GM23338 (cell line): ENCODE measurements at regions not wholly inside any gene's neighbourhood (a gene's known extent, or its start where the extent isn't known, plus 50 kb on each side); places are given as distances from the start of the nearest gene placed in this dataset.

ENCODE experiments used
- CREB1 ChIP-seq: fragments of 250-450 bp; sonication (Bioruptor Pico); IDR thresholded peaks from 2 replicates; pipeline ENCODE4 v1.5.0; 2020; ENCODE audit warnings: low read depth, mild to moderate bottlenecking, moderate library complexity
- JUNB ChIP-seq: IDR thresholded peaks from one replicate; pipeline ENCODE4 v1.6.1; 2016; ENCODE audit warnings: antibody characterized with exemption; ENCODE audit not compliant: unreplicated experiment
- NANOG ChIP-seq: IDR thresholded peaks from 2 replicates; pipeline ENCODE4 v1.6.1; 2016; ENCODE audit warnings: antibody characterized with exemption, borderline replicate concordance
- ZNF331 ChIP-seq: fragments of 250-450 bp; sonication (Bioruptor Pico); IDR thresholded peaks from 2 replicates; pipeline ENCODE4 v1.5.0; 2020; ENCODE audit warnings: low read depth, mild to moderate bottlenecking, moderate library complexity
- TF ChIP-seq, protein P1 (sequence below): fragments of 250-450 bp; sonication (Bioruptor Pico); IDR thresholded peaks from 2 replicates; pipeline ENCODE4 v1.5.0; 2020; ENCODE audit warnings: mild to moderate bottlenecking, moderate library complexity
- TF ChIP-seq, protein P2 (sequence below), 2 experiments: fragments of 200-600 bp in 1 of 2; sonication (generic) in 1 of 2; conservative IDR thresholded peaks; 2 replicates each; pipeline versions ENCODE4 v1.5.1 to v1.6.1; 2016 to 2017; ENCODE audit warnings: antibody characterized with exemption in 2 of 2, low read depth in 2 of 2, mild to moderate bottlenecking in 2 of 2, moderate library complexity in 1 of 2
- TF ChIP-seq, protein P3 (sequence below): IDR thresholded peaks from 2 replicates; pipeline ENCODE4 v1.6.1; 2016; ENCODE audit warnings: antibody characterized with exemption

DNA sequence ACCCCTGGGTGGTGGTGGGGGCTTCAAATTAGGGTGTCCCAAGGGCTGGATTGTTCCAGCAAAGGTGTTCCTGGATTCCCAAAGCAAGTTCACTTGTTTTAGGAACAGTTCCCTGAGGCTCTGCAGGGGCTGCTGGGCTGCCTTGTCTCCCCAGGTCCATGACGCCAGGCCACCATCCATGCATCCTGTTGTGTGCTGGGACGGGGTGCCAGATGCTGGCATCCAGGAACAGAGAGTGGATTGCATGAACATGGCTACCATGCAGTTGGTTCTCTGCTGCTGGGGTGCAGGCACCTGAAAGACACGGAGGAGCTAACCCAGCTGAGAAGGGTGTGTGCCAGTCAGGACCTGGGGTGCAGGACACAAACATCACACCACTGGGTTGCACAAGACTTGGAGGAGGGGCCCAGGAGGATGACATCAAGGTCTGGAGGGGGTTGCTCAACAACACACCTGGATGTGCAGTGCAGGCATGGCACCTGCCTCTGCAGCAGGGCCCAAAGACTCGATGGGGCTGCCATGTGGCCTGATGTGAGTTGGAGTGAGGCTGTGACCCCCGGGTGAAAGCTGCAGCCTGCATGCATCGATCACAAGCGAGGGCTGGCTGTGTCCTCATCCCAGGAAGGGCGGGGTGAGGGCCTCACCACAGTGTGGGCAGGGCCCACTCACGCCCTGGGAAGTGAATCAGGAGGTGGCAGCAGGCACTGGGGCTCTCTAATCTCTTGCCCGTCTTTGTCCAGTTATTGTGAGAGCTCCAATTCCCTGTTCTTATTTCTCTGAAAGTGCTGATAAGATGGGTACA is 74.0 kb upstream of the CLDN5 start (continued):
- TF ChIP-seq, protein P1, sequence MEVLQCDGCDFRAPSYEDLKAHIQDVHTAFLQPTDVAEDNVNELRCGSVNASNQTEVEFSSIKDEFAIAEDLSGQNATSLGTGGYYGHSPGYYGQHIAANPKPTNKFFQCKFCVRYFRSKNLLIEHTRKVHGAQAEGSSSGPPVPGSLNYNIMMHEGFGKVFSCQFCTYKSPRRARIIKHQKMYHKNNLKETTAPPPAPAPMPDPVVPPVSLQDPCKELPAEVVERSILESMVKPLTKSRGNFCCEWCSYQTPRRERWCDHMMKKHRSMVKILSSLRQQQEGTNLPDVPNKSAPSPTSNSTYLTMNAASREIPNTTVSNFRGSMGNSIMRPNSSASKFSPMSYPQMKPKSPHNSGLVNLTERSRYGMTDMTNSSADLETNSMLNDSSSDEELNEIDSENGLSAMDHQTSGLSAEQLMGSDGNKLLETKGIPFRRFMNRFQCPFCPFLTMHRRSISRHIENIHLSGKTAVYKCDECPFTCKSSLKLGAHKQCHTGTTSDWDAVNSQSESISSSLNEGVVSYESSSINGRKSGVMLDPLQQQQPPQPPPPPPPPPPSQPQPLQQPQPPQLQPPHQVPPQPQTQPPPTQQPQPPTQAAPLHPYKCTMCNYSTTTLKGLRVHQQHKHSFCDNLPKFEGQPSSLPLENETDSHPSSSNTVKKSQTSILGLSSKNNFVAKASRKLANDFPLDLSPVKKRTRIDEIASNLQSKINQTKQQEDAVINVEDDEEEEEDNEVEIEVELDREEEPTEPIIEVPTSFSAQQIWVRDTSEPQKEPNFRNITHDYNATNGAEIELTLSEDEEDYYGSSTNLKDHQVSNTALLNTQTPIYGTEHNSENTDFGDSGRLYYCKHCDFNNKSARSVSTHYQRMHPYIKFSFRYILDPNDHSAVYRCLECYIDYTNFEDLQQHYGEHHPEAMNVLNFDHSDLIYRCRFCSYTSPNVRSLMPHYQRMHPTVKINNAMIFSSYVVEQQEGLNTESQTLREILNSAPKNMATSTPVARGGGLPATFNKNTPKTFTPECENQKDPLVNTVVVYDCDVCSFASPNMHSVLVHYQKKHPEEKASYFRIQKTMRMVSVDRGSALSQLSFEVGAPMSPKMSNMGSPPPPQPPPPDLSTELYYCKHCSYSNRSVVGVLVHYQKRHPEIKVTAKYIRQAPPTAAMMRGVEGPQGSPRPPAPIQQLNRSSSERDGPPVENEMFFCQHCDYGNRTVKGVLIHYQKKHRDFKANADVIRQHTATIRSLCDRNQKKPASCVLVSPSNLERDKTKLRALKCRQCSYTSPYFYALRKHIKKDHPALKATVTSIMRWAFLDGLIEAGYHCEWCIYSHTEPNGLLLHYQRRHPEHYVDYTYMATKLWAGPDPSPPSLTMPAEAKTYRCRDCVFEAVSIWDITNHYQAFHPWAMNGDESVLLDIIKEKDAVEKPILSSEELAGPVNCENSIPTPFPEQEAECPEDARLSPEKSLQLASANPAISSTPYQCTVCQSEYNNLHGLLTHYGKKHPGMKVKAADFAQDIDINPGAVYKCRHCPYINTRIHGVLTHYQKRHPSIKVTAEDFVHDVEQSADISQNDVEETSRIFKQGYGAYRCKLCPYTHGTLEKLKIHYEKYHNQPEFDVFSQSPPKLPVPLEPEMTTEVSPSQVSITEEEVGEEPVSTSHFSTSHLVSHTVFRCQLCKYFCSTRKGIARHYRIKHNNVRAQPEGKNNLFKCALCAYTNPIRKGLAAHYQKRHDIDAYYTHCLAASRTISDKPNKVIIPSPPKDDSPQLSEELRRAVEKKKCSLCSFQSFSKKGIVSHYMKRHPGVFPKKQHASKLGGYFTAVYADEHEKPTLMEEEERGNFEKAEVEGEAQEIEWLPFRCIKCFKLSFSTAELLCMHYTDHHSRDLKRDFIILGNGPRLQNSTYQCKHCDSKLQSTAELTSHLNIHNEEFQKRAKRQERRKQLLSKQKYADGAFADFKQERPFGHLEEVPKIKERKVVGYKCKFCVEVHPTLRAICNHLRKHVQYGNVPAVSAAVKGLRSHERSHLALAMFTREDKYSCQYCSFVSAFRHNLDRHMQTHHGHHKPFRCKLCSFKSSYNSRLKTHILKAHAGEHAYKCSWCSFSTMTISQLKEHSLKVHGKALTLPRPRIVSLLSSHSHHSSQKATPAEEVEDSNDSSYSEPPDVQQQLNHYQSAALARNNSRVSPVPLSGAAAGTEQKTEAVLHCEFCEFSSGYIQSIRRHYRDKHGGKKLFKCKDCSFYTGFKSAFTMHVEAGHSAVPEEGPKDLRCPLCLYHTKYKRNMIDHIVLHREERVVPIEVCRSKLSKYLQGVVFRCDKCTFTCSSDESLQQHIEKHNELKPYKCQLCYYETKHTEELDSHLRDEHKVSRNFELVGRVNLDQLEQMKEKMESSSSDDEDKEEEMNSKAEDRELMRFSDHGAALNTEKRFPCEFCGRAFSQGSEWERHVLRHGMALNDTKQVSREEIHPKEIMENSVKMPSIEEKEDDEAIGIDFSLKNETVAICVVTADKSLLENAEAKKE = no peak
- TF ChIP-seq JUNB = no peak
- TF ChIP-seq, protein P2, sequence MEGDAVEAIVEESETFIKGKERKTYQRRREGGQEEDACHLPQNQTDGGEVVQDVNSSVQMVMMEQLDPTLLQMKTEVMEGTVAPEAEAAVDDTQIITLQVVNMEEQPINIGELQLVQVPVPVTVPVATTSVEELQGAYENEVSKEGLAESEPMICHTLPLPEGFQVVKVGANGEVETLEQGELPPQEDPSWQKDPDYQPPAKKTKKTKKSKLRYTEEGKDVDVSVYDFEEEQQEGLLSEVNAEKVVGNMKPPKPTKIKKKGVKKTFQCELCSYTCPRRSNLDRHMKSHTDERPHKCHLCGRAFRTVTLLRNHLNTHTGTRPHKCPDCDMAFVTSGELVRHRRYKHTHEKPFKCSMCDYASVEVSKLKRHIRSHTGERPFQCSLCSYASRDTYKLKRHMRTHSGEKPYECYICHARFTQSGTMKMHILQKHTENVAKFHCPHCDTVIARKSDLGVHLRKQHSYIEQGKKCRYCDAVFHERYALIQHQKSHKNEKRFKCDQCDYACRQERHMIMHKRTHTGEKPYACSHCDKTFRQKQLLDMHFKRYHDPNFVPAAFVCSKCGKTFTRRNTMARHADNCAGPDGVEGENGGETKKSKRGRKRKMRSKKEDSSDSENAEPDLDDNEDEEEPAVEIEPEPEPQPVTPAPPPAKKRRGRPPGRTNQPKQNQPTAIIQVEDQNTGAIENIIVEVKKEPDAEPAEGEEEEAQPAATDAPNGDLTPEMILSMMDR (conservative IDR thresholded peaks at IDR 0.05; ENCODE audit: low read depth in 2 of 2) = no peak
- TF ChIP-seq NANOG = no peak
- no peak for TF ChIP-seq ZNF331 (CRISPR knock-in tag)
- TF ChIP-seq, protein P3, sequence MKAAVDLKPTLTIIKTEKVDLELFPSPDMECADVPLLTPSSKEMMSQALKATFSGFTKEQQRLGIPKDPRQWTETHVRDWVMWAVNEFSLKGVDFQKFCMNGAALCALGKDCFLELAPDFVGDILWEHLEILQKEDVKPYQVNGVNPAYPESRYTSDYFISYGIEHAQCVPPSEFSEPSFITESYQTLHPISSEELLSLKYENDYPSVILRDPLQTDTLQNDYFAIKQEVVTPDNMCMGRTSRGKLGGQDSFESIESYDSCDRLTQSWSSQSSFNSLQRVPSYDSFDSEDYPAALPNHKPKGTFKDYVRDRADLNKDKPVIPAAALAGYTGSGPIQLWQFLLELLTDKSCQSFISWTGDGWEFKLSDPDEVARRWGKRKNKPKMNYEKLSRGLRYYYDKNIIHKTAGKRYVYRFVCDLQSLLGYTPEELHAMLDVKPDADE = no peak
- no peak for TF ChIP-seq CREB1 (CRISPR knock-in tag)
